HCT116 (cell line): ENCODE measurements at regions not wholly inside any gene's neighbourhood (a gene's known extent, or its start where the extent isn't known, plus 50 kb on each side); places are given as distances from the start of the nearest gene placed in this dataset.

Experiments
- ATAC-seq: fragments of 200-7000 bp; cut with Tn5 transposase; 2 replicates; pipeline ENCODE4 v1.9.1; 2020; ENCODE audit warnings: mild to moderate bottlenecking, moderate library complexity
- BruUV-seq: library from RNA; stranded (reverse); fragments of 400-500 nt; replicated peaks from 2 replicates; lab custom pipeline; 2021; lab: Mats Ljungman, UMichigan
- CTCF ChIA-PET: fragments of 300-600 bp; sonication (Branson Sonifier 250); formaldehyde crosslinking; loops from one replicate; lab custom pipeline; 2021; ENCODE audit warnings: antibody characterized with exemption; lab: Charles Lee
- POLR2A ChIA-PET: fragments of 300-600, 350-600 bp; sonication (Branson Sonifier 250); formaldehyde crosslinking; loops from one replicate; lab custom pipeline; 2021; ENCODE audit warnings: antibody characterized with exemption; lab: Charles Lee
- RAD21 ChIA-PET, 2 experiments: fragments of 300-600 bp; sonication (Branson Sonifier 250); formaldehyde crosslinking; loops; one replicate each; lab custom pipeline; 2023; ENCODE audit warnings: low total read pairs in 2 of 2; ENCODE audit not compliant: uncharacterized antibody in 2 of 2, unreplicated experiment in 2 of 2, low non-redundant PET in 1 of 2; lab: Charles Lee
- DNase-seq: peaks from one replicate; pipeline ENCODE4 v3.0.0-alpha.2; 2010; ENCODE audit warnings: low read depth, low spot score
- H2AFZ ChIP-seq: fragments of 200-600 bp; shearing (Covaris generic), sonication (generic); 2 replicates; pipeline ENCODE4 v1.6.1; 2017; ENCODE audit warnings: low read depth, mixed run types, mixed read lengths, antibody characterized with exemption, low read length; ENCODE audit not compliant: poor library complexity, severe bottlenecking
- H3K27ac ChIP-seq: 2 replicates; pipeline ENCODE4 v1.5.1; 2012; ENCODE audit warnings: low read depth, low read length
- H3K27me3 ChIP-seq: fragments of 200-600 bp; sonication (generic); 2 replicates; pipeline ENCODE4 v1.6.1; 2016; ENCODE audit warnings: mixed run types, low read length, mixed read lengths; ENCODE audit not compliant: insufficient read depth
- H3K36me3 ChIP-seq, 2 experiments: fragments of 200-500 bp in 1 of 2; fragments of 200-600 bp in 1 of 2; sonication (Bioruptor generic) in 1 of 2; sonication (generic) in 1 of 2; 2 replicates each; pipeline versions ENCODE4 v1.5.1 to v1.6.1; 2014 to 2016; ENCODE audit warnings: low read length in 2 of 2, inconsistent platforms in 1 of 2, mixed read lengths in 1 of 2, mixed run types in 1 of 2; ENCODE audit not compliant: insufficient read depth in 2 of 2, control insufficient read depth in 1 of 2
- H3K4me1 ChIP-seq, 2 experiments: fragments of 200-600 bp in 1 of 2; sonication (generic) in 1 of 2; 2 replicates each; pipeline versions ENCODE4 v1.5.1 to v1.6.1; 2012 to 2017; ENCODE audit warnings: low read length in 2 of 2, inconsistent platforms in 1 of 2, mild to moderate bottlenecking in 1 of 2, mixed read lengths in 1 of 2, mixed run types in 1 of 2, moderate library complexity in 1 of 2; ENCODE audit not compliant: insufficient read depth in 2 of 2, control insufficient read depth in 1 of 2
- H3K4me2 ChIP-seq: fragments of 200-600 bp; sonication (generic); 2 replicates; pipeline ENCODE4 v1.6.1; 2017; ENCODE audit warnings: mixed run types, low read length, mixed read lengths
- H3K4me3 ChIP-seq, 2 experiments: fragments of 200-600 bp in 1 of 2; sonication (generic) in 1 of 2; replicated peaks in 1 of 2; 2 replicates each; pipeline ENCODE4 v1.5.1; 2011 to 2016; ENCODE audit warnings: low read length in 2 of 2, control low read depth in 1 of 2, low read depth in 1 of 2, mild to moderate bottlenecking in 1 of 2, mixed read lengths in 1 of 2, mixed run types in 1 of 2
- H3K79me2 ChIP-seq: fragments of 200-600 bp; sonication (generic); 2 replicates; pipeline ENCODE4 v1.6.1; 2017; ENCODE audit warnings: mild to moderate bottlenecking, mixed run types, low read length, moderate library complexity, mixed read lengths; ENCODE audit not compliant: insufficient read depth
- H3K9ac ChIP-seq: fragments of 200-600 bp; sonication (generic); 2 replicates; pipeline ENCODE4 v1.6.1; 2016; ENCODE audit warnings: low read length, mixed read lengths
- H3K9me2 ChIP-seq: fragments of 200-600 bp; sonication (generic), shearing (Covaris generic); 2 replicates; pipeline ENCODE4 v1.6.1; 2017; ENCODE audit warnings: mixed run types, mild to moderate bottlenecking, moderate library complexity; ENCODE audit not compliant: insufficient read depth
- H3K9me3 ChIP-seq, 2 experiments: fragments of 200-500 bp in 1 of 2; fragments of 200-600 bp in 1 of 2; sonication (Bioruptor generic) in 1 of 2; sonication (generic) in 1 of 2; 2 replicates each; pipeline ENCODE4 v1.6.1; 2014 to 2017; ENCODE audit warnings: low read length in 2 of 2, mixed read lengths in 2 of 2, inconsistent platforms in 1 of 2, low read depth in 1 of 2, mild to moderate bottlenecking in 1 of 2, mixed run types in 1 of 2, moderate library complexity in 1 of 2; ENCODE audit not compliant: control insufficient read depth in 1 of 2, insufficient read depth in 1 of 2
- H4K20me1 ChIP-seq: fragments of 200-600 bp; sonication (generic), shearing (Covaris generic); 2 replicates; pipeline ENCODE4 v1.6.1; 2017; ENCODE audit warnings: mixed run types, mild to moderate bottlenecking, moderate library complexity; ENCODE audit not compliant: insufficient read depth
- ATF3 ChIP-seq: IDR thresholded peaks from 2 replicates; pipeline ENCODE4 v1.6.1; 2012
- FOSL1 ChIP-seq: IDR thresholded peaks from 2 replicates; pipeline ENCODE4 v1.6.1; 2012; ENCODE audit warnings: low read depth
- RAD21 ChIP-seq: IDR thresholded peaks from 2 replicates; pipeline ENCODE4 v1.6.1; 2012; ENCODE audit warnings: low read depth, mild to moderate bottlenecking
- SIN3A ChIP-seq: IDR thresholded peaks from 2 replicates; pipeline ENCODE4 v1.6.1; 2012; ENCODE audit warnings: low read depth
- ZBTB33 ChIP-seq: IDR thresholded peaks from 2 replicates; pipeline ENCODE4 v1.6.1; 2011; ENCODE audit warnings: mild to moderate bottlenecking, low read length, moderate library complexity; ENCODE audit not compliant: insufficient replicate concordance; ENCODE audit errors: extremely low read depth
- ZFX ChIP-seq: fragments of 450-650 bp; IDR thresholded peaks from 2 replicates; pipeline ENCODE4 v1.6.1; 2017
- intact Hi-C: fragments of 100-400 bp; cut with micrococcal nuclease; formaldehyde crosslinking; loops from 2 replicates; pipeline ENCODE4 v1.10.0; 2022
- TF ChIP-seq, protein P1 (sequence below), 3 experiments: fragments of 200-600 bp in 1 of 3; sonication (generic) in 1 of 3; IDR thresholded peaks in 2 of 3; conservative IDR thresholded peaks in 1 of 3; 2 replicates each; pipeline ENCODE4 v1.5.1; 2012 to 2017; ENCODE audit warnings: low read depth in 2 of 3, low read length in 2 of 3, antibody characterized with exemption in 1 of 3, borderline replicate concordance in 1 of 3, control low read depth in 1 of 3, mild to moderate bottlenecking in 1 of 3, mixed read lengths in 1 of 3, mixed run types in 1 of 3, moderate library complexity in 1 of 3; ENCODE audit not compliant: insufficient read depth in 1 of 3

- CTCF ChIA-PET = no interaction called here
- peak; percentile 83 for ATAC-seq
- BruUV-seq = no TSS peak
These were observed 239.0 kb upstream of the HTR2C start for GRCh38 chrX:114344756-114345349.

More at GRCh38 chrX:114344756-114345349, 239.0 kb upstream of the HTR2C start:
- Histone ChIP-seq H3K79me2 (no peaks in the 10 kb centered on the region), H3K4me2 (no peak overlapping the region), H3K9me3 (no peaks in the 10 kb centered on the region), H3K4me1 (no peaks in the 10 kb centered on the region), H3K4me3 (no peak overlapping the region), H3K36me3 (no peaks in the 10 kb centered on the region), H3K9ac (no peak overlapping the region), H2AFZ (peak overlapping the region; percentile 41), H3K27ac (no peak overlapping the region), H3K9me2 (no peaks in the 10 kb centered on the region), H4K20me1 (no peaks in the 10 kb centered on the region), H3K27me3 (no peaks in the 10 kb centered on the region)
- POLR2A ChIA-PET = no interaction called here
- RAD21 ChIA-PET = no interaction called here
- TF ChIP-seq ZFX (no peak), RAD21 (peak; percentile 58), ATF3 (no peak), ZBTB33 (no peak), SIN3A (no peak), FOSL1 (no peak)
- TF ChIP-seq, protein P1, sequence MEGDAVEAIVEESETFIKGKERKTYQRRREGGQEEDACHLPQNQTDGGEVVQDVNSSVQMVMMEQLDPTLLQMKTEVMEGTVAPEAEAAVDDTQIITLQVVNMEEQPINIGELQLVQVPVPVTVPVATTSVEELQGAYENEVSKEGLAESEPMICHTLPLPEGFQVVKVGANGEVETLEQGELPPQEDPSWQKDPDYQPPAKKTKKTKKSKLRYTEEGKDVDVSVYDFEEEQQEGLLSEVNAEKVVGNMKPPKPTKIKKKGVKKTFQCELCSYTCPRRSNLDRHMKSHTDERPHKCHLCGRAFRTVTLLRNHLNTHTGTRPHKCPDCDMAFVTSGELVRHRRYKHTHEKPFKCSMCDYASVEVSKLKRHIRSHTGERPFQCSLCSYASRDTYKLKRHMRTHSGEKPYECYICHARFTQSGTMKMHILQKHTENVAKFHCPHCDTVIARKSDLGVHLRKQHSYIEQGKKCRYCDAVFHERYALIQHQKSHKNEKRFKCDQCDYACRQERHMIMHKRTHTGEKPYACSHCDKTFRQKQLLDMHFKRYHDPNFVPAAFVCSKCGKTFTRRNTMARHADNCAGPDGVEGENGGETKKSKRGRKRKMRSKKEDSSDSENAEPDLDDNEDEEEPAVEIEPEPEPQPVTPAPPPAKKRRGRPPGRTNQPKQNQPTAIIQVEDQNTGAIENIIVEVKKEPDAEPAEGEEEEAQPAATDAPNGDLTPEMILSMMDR (IDR thresholded peaks at IDR 0.05 in 2 of 3, conservative IDR thresholded peaks at IDR 0.05 in 1 of 3; ENCODE audit: borderline replicate concordance in 1 of 3, insufficient read depth in 1 of 3, low read depth in 2 of 3, low read length in 2 of 3) = peak; percentile 41 to 67 (median 56); a peak in 5 of 6 replicates
- DNase-seq = peak; percentile 26
- intact Hi-C loops = no loop called here
